ES-I3 (cell line): ENCODE measurements at regions not wholly inside any gene's neighbourhood (a gene's known extent, or its start where the extent isn't known, plus 50 kb on each side); places are given as distances from the start of the nearest gene placed in this dataset.
"Not testable (repeated sequence)": the region's sequence is repeated elsewhere in the genome, so short reads cannot be mapped to it uniquely, and the experiment has no call there.

ENCODE experiments used
- H3K36me3 ChIP-seq: 2 replicates; pipeline ENCODE4 v1.6.1; 2013; ENCODE audit warnings: mild to moderate bottlenecking, low read length, control low read depth, moderate library complexity; ENCODE audit not compliant: insufficient read depth
- H3K4me1 ChIP-seq: 2 replicates; pipeline ENCODE4 v1.6.1; 2013; ENCODE audit warnings: mild to moderate bottlenecking, control low read depth, low read length; ENCODE audit not compliant: insufficient read depth
- H3K9ac ChIP-seq: 2 replicates; pipeline ENCODE4 v1.6.1; 2013; ENCODE audit warnings: low read depth, mild to moderate bottlenecking, low read length, moderate library complexity
- H3K9me3 ChIP-seq: 2 replicates; pipeline ENCODE4 v1.6.1; 2013; ENCODE audit warnings: mild to moderate bottlenecking, low read length, moderate library complexity; ENCODE audit not compliant: control insufficient read depth, insufficient read depth

GRCh38 chr2:234792096-234792495 lies 159.7 kb upstream of the SH3BP4 start:
- H3K9ac ChIP-seq: not testable (repeated sequence)

GRCh38 chr2:234790380-234790779 lies 161.4 kb upstream of the SH3BP4 start:
- Histone ChIP-seq H3K36me3 (no peaks in the 10 kb centered on the region), H3K9me3 (no peaks in the 10 kb centered on the region), H3K4me1 (peaks cover 13% of the 10 kb centered on the region), H3K9ac (no peak overlapping the region)

More at GRCh38 chr2:234792096-234792495, 159.7 kb upstream of the SH3BP4 start:
- H3K4me1 ChIP-seq: peaks cover 13% of the 10 kb centered on the region
- H3K9me3 ChIP-seq, H3K36me3 ChIP-seq: not testable (repeated sequence)

GRCh38 chr2:234789556-234790325 lies 162.1 kb upstream of the SH3BP4 start:
- H3K4me1 ChIP-seq: peaks cover 13% of the 10 kb centered on the region
- no peaks in the 10 kb centered on the region for H3K36me3 ChIP-seq
- H3K9me3 ChIP-seq: no peaks in the 10 kb centered on the region
- H3K9ac ChIP-seq: no peak overlapping the region

DNA sequence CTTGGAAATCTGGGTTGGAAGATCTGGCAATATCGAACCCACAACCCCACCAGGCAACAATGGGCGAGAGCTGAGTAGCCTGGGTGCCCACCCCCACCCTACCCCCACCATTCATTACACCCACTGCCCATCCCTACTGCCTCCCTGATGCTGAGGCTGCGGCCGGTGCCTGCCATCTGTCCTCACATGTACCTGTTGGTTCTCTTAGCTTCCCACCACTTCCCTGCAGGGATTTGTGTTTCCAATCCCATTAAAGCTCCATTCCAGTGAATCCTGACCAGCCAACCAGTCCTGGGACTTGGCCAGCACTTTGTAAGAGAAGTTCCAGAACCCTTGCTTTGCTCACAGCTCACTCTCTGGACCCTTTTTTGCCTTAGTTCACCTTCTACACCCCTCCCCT lies 163.0 kb upstream of the SH3BP4 start:
- Histone ChIP-seq H3K4me1 (peaks cover 13% of the 10 kb centered on the region), H3K9ac (no peak overlapping the region), H3K9me3 (peaks cover under 1% of the 10 kb centered on the region; the same call in 1 of the 2 replicates), H3K36me3 (no peaks in the 10 kb centered on the region)

DNA sequence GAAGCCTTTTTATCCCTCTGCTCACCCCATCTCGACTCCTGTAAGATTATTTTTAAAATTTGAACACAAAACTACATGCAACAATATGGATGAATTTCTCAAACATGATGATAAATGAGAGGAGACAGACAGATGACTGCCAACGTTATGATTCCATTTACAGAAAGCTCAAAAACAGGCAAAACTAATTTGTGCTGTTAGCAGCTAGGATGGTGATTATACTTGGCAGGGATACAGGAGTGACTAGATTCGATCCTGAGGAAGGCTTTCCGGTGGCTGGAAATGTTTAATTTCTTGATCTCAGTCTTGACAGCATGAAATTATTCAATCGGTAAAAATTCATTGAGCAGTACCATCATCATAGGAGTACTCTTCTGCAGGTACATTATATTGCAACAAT lies 163.4 kb upstream of the SH3BP4 start:
- H3K4me1 ChIP-seq: peaks cover 12% of the 10 kb centered on the region
- H3K36me3 ChIP-seq: no peaks in the 10 kb centered on the region
- H3K9ac ChIP-seq: no peak overlapping the region
- H3K9me3 ChIP-seq: peaks cover 4% of the 10 kb centered on the region; the same call in 1 of the 2 replicates

- H3K36me3 ChIP-seq: no peaks in the 10 kb centered on the region
- no peak overlapping the region for H3K9ac ChIP-seq
- peaks cover 4% of the 10 kb centered on the region; the same call in 1 of the 2 replicates for H3K4me1 ChIP-seq
Measured at GRCh38 chr2:234787114-234787513, 164.7 kb upstream of the SH3BP4 start.

GRCh38 chr2:234773764-234774409 lies 177.9 kb upstream of the SH3BP4 start:
- Histone ChIP-seq H3K36me3 (no peaks in the 10 kb centered on the region), H3K9ac (no peak overlapping the region), H3K9me3 (no peaks in the 10 kb centered on the region; the same call in 1 of the 2 replicates), H3K4me1 (peaks cover 3% of the 10 kb centered on the region)

More at GRCh38 chr2:234787114-234787513, 164.7 kb upstream of the SH3BP4 start:
- H3K9me3 ChIP-seq: peaks cover 11% of the 10 kb centered on the region

DNA sequence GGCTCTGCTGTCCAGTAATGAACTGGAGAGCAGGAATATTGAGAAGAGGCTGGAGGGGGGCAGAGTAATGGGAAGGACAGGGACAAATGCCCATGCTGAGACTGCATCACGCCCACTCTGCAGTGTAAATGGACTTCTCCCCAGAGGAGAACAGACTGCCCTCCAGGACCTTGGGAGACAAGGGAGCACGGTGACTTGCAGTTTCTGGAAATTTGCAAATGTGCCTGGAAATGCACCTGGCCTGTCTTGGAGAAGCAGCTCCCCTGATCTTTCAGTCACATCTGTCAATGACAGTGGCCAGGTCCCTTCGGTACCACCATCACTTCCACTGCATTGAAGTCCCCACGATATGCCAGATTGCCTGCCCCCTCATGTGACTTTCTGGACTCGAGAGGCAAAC lies 178.7 kb upstream of the SH3BP4 start:
- Histone ChIP-seq H3K9me3 (no peaks in the 10 kb centered on the region; the same call in 1 of the 2 replicates), H3K4me1 (peaks cover 3% of the 10 kb centered on the region), H3K36me3 (no peaks in the 10 kb centered on the region), H3K9ac (no peak overlapping the region)

GRCh38 chr2:234772733-234773060 lies 179.1 kb upstream of the SH3BP4 start:
- Histone ChIP-seq H3K9ac (no peak overlapping the region), H3K9me3 (no peaks in the 10 kb centered on the region; the same call in 1 of the 2 replicates), H3K4me1 (peaks cover 3% of the 10 kb centered on the region)

DNA sequence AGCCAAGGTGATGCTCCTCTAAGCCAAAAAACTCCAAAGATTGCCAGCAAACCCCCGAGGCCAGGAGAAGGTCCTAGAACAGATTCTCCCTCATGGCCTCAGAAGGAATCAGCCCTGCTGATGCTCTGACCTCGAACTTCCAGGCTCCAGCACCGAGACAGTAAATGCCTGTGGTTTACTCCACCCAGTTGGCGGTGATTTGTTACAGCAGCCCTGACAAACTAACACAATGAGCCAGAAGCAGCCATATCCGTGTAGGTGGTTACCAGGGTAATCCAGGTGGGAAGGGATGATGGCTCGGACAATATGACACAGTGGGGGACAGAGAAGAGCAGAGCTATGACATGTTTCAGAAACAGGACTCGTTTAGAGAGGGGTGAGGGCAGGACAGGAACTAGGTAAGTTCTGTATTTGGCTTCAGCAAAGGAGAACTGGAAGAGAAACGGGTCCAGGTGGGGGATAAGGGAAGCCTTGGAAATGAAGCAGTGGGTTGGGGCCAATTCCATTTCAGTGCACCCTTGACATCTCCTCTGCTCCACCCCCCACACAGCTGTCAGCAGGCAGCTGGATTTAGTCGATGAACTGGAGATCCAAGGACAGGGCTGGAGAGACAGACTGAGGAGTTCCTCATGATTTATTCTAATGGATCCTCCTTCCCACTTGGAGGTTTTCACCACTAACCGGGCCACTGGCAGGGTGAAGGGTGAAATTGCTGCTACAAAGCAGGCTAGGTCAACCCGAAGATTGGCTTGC lies 179.7 kb upstream of the SH3BP4 start:
- Histone ChIP-seq H3K4me1 (peaks cover 3% of the 10 kb centered on the region), H3K36me3 (no peaks in the 10 kb centered on the region), H3K9me3 (no peaks in the 10 kb centered on the region; the same call in 1 of the 2 replicates), H3K9ac (no peak overlapping the region)

More at GRCh38 chr2:234772733-234773060, 179.1 kb upstream of the SH3BP4 start:
- no peaks in the 10 kb centered on the region for H3K36me3 ChIP-seq

DNA sequence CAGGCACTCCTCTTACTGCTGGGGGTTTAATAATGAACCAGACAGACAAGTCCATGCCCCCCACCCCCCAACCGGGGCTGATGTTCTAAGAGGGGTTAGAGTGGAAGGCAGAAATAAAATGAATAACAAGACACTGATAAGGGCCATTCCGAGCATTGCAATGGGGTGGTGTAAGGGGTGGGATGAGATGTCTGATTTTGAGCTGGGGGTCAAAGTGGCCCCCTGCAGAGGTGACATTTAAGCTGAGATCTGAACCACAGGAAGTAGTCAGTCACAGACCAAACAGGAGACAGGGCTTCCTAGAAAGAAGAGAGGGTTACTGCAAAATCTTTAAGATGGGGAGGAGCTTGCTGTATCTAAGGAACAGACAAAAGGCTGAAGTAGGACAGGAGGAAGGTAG lies 180.6 kb upstream of the SH3BP4 start:
- H3K36me3 ChIP-seq: no peaks in the 10 kb centered on the region
- H3K9me3 ChIP-seq: no peaks in the 10 kb centered on the region; the same call in 1 of the 2 replicates
- H3K4me1 ChIP-seq: peaks cover 3% of the 10 kb centered on the region
- H3K9ac ChIP-seq: no peak overlapping the region

GRCh38 chr2:234770715-234771141 lies 181.1 kb upstream of the SH3BP4 start:
- H3K9ac ChIP-seq: no peak overlapping the region
- no peaks in the 10 kb centered on the region; the same call in 1 of the 2 replicates for H3K9me3 ChIP-seq
- H3K4me1 ChIP-seq: peaks cover 3% of the 10 kb centered on the region
- no peaks in the 10 kb centered on the region for H3K36me3 ChIP-seq

DNA sequence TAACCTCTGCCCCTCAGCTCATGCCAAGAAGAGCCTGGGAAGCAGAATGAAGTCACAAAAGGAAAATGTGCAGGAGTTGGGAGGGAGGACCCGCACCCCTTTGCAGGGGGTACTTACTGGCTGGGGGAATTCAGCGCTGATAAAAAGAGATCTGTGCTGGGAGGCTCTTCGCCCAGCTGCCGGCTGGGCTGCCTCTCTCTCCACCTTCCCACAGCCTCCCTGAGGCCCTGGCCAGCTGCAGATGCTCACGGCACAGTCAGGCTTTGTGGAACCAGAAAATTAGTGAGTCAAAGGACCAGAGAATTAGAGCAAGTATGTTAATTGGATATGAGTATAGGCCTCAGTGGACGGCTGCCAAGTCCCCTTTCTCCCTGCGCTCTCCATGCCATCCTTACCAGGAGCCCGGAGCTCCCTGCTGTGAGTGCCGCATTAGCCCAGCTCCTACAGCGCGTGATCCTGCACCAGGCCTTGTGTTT lies 181.7 kb upstream of the SH3BP4 start:
- Histone ChIP-seq H3K4me1 (peaks cover 3% of the 10 kb centered on the region), H3K9ac (no peak overlapping the region), H3K9me3 (no peaks in the 10 kb centered on the region; the same call in 1 of the 2 replicates), H3K36me3 (no peaks in the 10 kb centered on the region)

DNA sequence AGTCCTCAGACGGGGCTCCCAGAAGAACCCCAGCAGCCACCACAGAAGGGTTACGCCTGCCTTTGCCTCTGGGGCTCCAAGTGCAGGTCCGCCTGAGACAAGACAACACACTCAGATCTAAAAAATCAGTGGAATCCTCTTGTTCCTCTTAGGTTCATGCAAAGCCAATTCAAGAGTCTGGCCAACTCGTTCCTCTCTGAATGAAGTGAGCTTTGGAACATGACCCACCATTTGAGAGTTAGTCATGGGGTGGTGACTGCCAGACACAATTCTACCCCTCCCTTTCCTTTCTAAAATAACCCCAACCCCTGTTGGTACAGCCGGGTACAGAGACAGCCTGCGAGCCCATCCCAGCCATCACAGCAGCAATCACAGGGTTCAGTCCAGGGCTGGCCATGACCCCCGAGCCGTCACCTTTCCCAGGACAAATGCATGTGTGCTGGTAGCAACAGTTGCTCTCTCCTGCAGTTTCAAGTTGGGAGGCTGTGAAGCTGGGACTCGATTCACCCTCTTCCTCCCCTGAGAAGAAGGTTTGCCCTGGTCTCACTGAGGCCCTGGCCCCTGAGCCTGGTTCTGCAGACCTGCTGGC lies 183.1 kb upstream of the SH3BP4 start:
- Histone ChIP-seq H3K9ac (no peak overlapping the region), H3K9me3 (no peaks in the 10 kb centered on the region; the same call in 1 of the 2 replicates), H3K36me3 (no peaks in the 10 kb centered on the region), H3K4me1 (peaks cover 3% of the 10 kb centered on the region)
